A673 (cell line): ENCODE measurements at regions not wholly inside any gene's neighbourhood (a gene's known extent, or its start where the extent isn't known, plus 50 kb on each side); places are given as distances from the start of the nearest gene placed in this dataset.

Experiments
- BruUV-seq: library from RNA; stranded (reverse); fragments of 400-500 nt; replicated peaks from 2 replicates; lab custom pipeline; 2021; lab: Mats Ljungman, UMichigan
- CTCF ChIA-PET: fragments of 300-600 bp; sonication (Branson Sonifier 250); formaldehyde crosslinking; loops from one replicate; lab custom pipeline; 2022; ENCODE audit warnings: antibody characterized with exemption; lab: Charles Lee
- POLR2A ChIA-PET: fragments of 300-600 bp; sonication (Branson Sonifier 250); formaldehyde crosslinking; loops from one replicate; lab custom pipeline; 2022; ENCODE audit warnings: antibody characterized with exemption; ENCODE audit not compliant: low non-redundant PET; lab: Charles Lee
- DNase-seq: peaks from one replicate; pipeline ENCODE4 v3.0.0-alpha.2; 2015; ENCODE audit warnings: low spot score
- H3K27ac ChIP-seq: fragments of 200-600 bp; sonication (generic); 2 replicates; pipeline ENCODE4 v1.5.1; 2016; ENCODE audit warnings: mixed run types, low read depth, mild to moderate bottlenecking, mixed read lengths, antibody characterized with exemption, low read length; ENCODE audit not compliant: poor library complexity, severe bottlenecking
- H3K27me3 ChIP-seq: fragments of 200-600 bp; sonication (generic); replicated peaks from 2 replicates; pipeline ENCODE4 v1.6.1; 2017; ENCODE audit warnings: mixed run types, low read depth, mild to moderate bottlenecking, mixed read lengths, antibody characterized with exemption, low read length; ENCODE audit not compliant: insufficient read depth, poor library complexity
- H3K36me3 ChIP-seq: fragments of 200-600 bp; sonication (generic); 2 replicates; pipeline ENCODE4 v1.6.1; 2016; ENCODE audit warnings: mixed run types, mild to moderate bottlenecking, mixed read lengths, antibody characterized with exemption, low read length; ENCODE audit not compliant: insufficient read depth, poor library complexity, severe bottlenecking
- H3K4me1 ChIP-seq: fragments of 200-600 bp; sonication (generic); 2 replicates; pipeline ENCODE4 v1.6.1; 2017; ENCODE audit warnings: mixed run types, mild to moderate bottlenecking, mixed read lengths, antibody characterized with exemption, low read length; ENCODE audit not compliant: insufficient read depth, poor library complexity, severe bottlenecking
- H3K4me3 ChIP-seq: fragments of 200-600 bp; sonication (generic); 2 replicates; pipeline ENCODE4 v1.5.1; 2016; ENCODE audit warnings: low read depth, mixed run types, mild to moderate bottlenecking, mixed read lengths, low read length; ENCODE audit not compliant: poor library complexity, severe bottlenecking
- H3K9me3 ChIP-seq: fragments of 200-600 bp; sonication (generic); 2 replicates; pipeline ENCODE4 v1.6.1; 2016; ENCODE audit warnings: mixed run types, low read depth, mild to moderate bottlenecking, mixed read lengths, antibody characterized with exemption, low read length; ENCODE audit not compliant: poor library complexity, severe bottlenecking
- EZH2 ChIP-seq: fragments of 200-600 bp; sonication (generic); IDR thresholded peaks from 2 replicates; pipeline ENCODE4 v1.6.1; 2017; ENCODE audit warnings: borderline replicate concordance, low read depth, mild to moderate bottlenecking, mixed read lengths, antibody characterized with exemption, low read length; ENCODE audit not compliant: poor library complexity, severe bottlenecking
- intact Hi-C: fragments of 100-400 bp; cut with micrococcal nuclease; formaldehyde crosslinking; loops from one replicate; pipeline ENCODE4 v1.10.0; 2022; ENCODE audit not compliant: unreplicated experiment
- TF ChIP-seq, protein P1 (sequence below): fragments of 300-800, 200-600 bp; sonication (generic); conservative IDR thresholded peaks from 2 replicates; pipeline ENCODE4 v1.5.1; 2017; ENCODE audit warnings: low read depth, mild to moderate bottlenecking, antibody characterized with exemption, low read length, moderate library complexity, mixed read lengths

DNA sequence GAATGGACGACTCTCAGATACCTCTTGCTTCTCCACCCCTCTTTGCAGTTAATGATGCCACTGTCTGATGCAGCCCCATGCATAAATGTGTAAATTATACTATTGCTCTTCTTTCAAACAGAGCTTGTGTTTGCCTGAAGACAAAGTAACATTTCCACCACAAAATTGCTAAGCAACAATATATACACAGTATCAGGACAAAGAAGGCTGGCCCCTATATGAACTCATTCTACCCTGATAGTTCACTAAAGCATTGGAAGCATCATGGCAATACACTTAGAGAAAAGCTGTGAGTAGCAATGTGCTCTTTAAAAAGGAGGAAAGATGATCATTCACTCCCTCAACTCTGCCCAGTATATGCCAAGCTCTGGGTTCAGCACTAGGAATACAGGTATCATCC lies 427.0 kb upstream of the CPEB2 start:
- H3K27me3 ChIP-seq = no peaks in the 10 kb centered on the region
- ChIA-PET POLR2A (no interaction called here), CTCF (no interaction called here)
- intact Hi-C loops = no loop called here
- peaks cover 5% of the 10 kb centered on the region for H3K4me1 ChIP-seq
- no peak for TF ChIP-seq EZH2
- TF ChIP-seq, protein P1, sequence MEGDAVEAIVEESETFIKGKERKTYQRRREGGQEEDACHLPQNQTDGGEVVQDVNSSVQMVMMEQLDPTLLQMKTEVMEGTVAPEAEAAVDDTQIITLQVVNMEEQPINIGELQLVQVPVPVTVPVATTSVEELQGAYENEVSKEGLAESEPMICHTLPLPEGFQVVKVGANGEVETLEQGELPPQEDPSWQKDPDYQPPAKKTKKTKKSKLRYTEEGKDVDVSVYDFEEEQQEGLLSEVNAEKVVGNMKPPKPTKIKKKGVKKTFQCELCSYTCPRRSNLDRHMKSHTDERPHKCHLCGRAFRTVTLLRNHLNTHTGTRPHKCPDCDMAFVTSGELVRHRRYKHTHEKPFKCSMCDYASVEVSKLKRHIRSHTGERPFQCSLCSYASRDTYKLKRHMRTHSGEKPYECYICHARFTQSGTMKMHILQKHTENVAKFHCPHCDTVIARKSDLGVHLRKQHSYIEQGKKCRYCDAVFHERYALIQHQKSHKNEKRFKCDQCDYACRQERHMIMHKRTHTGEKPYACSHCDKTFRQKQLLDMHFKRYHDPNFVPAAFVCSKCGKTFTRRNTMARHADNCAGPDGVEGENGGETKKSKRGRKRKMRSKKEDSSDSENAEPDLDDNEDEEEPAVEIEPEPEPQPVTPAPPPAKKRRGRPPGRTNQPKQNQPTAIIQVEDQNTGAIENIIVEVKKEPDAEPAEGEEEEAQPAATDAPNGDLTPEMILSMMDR = no peak
- no peaks in the 10 kb centered on the region for H3K36me3 ChIP-seq
- no TSS peak for BruUV-seq
- H3K9me3 ChIP-seq = peaks cover 3% of the 10 kb centered on the region
- no peak for DNase-seq
- no peak overlapping the region for H3K4me3 ChIP-seq
- no peak overlapping the region for H3K27ac ChIP-seq

DNA sequence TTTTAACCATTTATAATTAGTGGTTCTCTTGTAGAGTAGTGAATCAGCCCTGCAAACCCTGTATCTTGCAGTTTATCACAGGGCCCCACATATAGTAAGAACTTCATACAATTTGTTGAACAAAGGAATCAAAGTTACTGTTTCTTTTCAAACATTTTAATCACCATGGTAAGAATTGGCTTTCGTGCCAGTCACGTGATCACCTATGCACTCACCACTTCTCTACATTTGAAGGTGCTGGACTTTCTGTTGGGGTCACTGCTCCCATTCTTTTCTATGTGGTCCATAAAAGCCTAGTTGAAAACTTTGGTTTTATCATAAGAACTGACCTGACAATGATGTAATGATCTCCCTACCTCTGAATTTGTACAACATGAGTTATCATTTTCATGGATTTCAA lies 426.4 kb upstream of the CPEB2 start:
- Histone ChIP-seq H3K36me3 (no peaks in the 10 kb centered on the region), H3K4me1 (peaks cover 5% of the 10 kb centered on the region), H3K9me3 (peaks cover 3% of the 10 kb centered on the region), H3K27me3 (no peaks in the 10 kb centered on the region), H3K4me3 (no peak overlapping the region), H3K27ac (no peak overlapping the region)
- DNase-seq = no peak
- POLR2A ChIA-PET = no interaction called here
- CTCF ChIA-PET = no interaction called here
- TF ChIP-seq, protein P1 = no peak
- no peak for TF ChIP-seq EZH2
- BruUV-seq = no TSS peak
- intact Hi-C loops = no loop called here

DNA sequence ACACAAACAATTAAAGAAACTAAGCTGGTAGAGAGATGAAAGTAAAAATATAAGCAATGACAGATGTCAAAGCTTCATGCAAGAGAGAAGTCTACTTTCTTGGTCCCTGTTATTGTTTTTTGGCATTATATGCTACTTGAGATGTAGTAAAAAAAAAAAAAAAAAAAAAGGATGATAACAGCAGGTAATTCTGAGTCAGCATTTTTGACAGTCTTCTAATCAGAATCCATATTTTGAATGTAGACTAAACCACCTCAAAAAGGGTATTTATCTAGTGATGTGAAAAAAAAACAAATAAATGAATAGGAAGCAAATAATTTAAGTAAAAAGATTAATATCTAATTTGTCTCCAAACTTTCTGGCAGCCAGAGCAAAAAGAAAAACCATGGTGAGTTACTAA lies 422.2 kb upstream of the CPEB2 start:
- Histone ChIP-seq H3K4me1 (peaks cover 4% of the 10 kb centered on the region), H3K4me3 (no peak overlapping the region), H3K27ac (no peak overlapping the region), H3K9me3 (no peaks in the 10 kb centered on the region), H3K36me3 (no peaks in the 10 kb centered on the region), H3K27me3 (no peaks in the 10 kb centered on the region)
- CTCF ChIA-PET = no interaction called here
- BruUV-seq = no TSS peak
- no peak for DNase-seq
- POLR2A ChIA-PET = no interaction called here
- intact Hi-C loops = no loop called here
- TF ChIP-seq, protein P1 = no peak
- no peak for TF ChIP-seq EZH2
